ENCODE measurements at regions not wholly inside any gene's neighbourhood (a gene's known extent, or its start where the extent isn't known, plus 50 kb on each side); places are given as distances from the start of the nearest gene placed in this dataset.

DNA sequence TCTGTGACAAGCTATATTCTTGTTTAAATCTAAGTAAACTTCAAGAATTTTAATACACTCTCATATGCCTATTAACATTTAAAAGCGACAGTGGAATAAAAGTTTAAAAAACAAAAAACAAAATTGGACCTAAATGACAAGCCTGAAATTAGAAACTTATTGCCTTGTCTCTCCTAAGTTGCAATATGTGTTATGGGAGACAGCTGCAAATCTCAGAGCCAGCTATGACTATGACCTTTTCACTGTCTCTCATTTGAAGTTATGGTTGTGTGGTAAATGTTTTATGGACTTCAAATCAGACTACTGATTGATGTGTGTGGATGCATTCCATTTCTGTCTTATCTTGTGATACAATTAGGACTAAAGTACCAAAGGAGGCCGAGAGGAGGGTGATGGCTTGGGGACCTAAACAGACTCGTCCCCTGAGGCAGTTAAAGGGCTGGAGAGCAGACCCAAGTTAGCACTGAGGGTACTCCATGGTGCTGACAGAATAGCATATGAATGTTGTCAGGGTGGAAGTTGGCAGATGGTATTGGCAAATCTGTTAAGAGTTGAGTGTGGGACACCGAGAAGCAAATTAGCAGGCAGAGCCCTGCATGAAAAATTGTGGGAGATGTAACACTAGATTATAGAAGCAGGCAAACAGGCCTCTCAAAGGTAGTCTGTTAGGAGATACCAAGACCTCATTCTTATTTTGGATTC lies 930.1 kb upstream of the MAN1A1 start:
- TF ChIP-seq, protein P1, sequence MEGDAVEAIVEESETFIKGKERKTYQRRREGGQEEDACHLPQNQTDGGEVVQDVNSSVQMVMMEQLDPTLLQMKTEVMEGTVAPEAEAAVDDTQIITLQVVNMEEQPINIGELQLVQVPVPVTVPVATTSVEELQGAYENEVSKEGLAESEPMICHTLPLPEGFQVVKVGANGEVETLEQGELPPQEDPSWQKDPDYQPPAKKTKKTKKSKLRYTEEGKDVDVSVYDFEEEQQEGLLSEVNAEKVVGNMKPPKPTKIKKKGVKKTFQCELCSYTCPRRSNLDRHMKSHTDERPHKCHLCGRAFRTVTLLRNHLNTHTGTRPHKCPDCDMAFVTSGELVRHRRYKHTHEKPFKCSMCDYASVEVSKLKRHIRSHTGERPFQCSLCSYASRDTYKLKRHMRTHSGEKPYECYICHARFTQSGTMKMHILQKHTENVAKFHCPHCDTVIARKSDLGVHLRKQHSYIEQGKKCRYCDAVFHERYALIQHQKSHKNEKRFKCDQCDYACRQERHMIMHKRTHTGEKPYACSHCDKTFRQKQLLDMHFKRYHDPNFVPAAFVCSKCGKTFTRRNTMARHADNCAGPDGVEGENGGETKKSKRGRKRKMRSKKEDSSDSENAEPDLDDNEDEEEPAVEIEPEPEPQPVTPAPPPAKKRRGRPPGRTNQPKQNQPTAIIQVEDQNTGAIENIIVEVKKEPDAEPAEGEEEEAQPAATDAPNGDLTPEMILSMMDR (IDR thresholded peaks at IDR 0.05), result no peak
- no peak for TF ChIP-seq POLR2AphosphoS5 (IDR thresholded peaks at IDR 0.05; ENCODE audit: low read depth, low read length)
- TF ChIP-seq TCF7L2 (IDR thresholded peaks at IDR 0.05; ENCODE audit: low read depth, low read length), result no peak
- TF ChIP-seq, protein P2, sequence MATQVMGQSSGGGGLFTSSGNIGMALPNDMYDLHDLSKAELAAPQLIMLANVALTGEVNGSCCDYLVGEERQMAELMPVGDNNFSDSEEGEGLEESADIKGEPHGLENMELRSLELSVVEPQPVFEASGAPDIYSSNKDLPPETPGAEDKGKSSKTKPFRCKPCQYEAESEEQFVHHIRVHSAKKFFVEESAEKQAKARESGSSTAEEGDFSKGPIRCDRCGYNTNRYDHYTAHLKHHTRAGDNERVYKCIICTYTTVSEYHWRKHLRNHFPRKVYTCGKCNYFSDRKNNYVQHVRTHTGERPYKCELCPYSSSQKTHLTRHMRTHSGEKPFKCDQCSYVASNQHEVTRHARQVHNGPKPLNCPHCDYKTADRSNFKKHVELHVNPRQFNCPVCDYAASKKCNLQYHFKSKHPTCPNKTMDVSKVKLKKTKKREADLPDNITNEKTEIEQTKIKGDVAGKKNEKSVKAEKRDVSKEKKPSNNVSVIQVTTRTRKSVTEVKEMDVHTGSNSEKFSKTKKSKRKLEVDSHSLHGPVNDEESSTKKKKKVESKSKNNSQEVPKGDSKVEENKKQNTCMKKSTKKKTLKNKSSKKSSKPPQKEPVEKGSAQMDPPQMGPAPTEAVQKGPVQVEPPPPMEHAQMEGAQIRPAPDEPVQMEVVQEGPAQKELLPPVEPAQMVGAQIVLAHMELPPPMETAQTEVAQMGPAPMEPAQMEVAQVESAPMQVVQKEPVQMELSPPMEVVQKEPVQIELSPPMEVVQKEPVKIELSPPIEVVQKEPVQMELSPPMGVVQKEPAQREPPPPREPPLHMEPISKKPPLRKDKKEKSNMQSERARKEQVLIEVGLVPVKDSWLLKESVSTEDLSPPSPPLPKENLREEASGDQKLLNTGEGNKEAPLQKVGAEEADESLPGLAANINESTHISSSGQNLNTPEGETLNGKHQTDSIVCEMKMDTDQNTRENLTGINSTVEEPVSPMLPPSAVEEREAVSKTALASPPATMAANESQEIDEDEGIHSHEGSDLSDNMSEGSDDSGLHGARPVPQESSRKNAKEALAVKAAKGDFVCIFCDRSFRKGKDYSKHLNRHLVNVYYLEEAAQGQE (IDR thresholded peaks at IDR 0.05; ENCODE audit: insufficient read depth in 1 of 2, low read depth in 2 of 2, low read length in 1 of 2), result no peak
- no peak for TF ChIP-seq SIN3A (IDR thresholded peaks at IDR 0.05; ENCODE audit: borderline replicate concordance, insufficient read depth, low read depth, low read length)
